ENCODE measurements at regions not wholly inside any gene's neighbourhood (a gene's known extent, or its start where the extent isn't known, plus 50 kb on each side); places are given as distances from the start of the nearest gene placed in this dataset.

- TF ChIP-seq CREB1 (IDR thresholded peaks at IDR 0.05; ENCODE audit: low read depth) (no peak), EP300 (IDR thresholded peaks at IDR 0.05; ENCODE audit: borderline replicate concordance) (no peak), MAX (IDR thresholded peaks at IDR 0.05) (no peak), ZBTB7A (IDR thresholded peaks at IDR 0.05; ENCODE audit: low read depth) (no peak), USF1 (IDR thresholded peaks at IDR 0.05) (no peak)
Measured at GRCh38 chr16:64702415-64702814, 419.4 kb downstream of the CDH11 start.
